ENCODE measurements at regions not wholly inside any gene's neighbourhood (a gene's known extent, or its start where the extent isn't known, plus 50 kb on each side); places are given as distances from the start of the nearest gene placed in this dataset.

DNA sequence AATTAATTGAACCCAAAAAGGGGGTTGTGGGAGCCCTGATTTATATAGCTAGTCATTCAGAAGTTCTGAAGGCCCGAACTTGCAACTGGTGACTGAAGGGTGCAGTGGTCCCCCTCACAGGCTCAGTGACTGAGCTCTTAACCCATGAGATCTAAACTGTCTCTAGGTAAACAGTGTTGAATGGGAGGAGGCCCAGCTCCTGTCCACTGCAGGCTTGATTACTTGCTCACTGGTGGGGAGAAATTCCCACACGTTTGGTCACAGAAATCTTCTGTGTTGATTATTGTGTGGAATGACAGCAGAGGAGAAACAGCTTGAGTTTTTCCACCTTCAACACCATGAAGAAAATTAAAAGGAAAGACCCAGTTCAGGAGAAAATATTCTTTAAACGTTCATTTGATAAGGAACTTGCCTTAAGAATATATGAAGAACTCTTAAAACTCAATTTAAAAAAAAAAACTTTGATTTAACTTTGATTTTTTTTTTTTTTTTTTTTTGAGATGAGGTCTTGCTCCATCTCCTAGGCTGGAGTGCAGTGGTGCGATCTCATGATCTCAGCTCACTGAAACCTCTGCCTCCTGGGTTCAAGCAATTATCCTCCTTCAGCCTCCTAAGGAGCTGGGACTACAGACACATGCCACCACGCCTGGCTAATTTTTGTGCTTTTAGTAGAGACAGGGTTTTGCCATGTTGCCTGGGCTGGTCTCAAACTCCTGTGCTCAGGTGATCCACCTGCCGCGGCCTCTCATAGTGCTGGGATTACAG, 249.3 kb downstream of the UQCRFS1 start:
- TF ChIP-seq, protein P1, sequence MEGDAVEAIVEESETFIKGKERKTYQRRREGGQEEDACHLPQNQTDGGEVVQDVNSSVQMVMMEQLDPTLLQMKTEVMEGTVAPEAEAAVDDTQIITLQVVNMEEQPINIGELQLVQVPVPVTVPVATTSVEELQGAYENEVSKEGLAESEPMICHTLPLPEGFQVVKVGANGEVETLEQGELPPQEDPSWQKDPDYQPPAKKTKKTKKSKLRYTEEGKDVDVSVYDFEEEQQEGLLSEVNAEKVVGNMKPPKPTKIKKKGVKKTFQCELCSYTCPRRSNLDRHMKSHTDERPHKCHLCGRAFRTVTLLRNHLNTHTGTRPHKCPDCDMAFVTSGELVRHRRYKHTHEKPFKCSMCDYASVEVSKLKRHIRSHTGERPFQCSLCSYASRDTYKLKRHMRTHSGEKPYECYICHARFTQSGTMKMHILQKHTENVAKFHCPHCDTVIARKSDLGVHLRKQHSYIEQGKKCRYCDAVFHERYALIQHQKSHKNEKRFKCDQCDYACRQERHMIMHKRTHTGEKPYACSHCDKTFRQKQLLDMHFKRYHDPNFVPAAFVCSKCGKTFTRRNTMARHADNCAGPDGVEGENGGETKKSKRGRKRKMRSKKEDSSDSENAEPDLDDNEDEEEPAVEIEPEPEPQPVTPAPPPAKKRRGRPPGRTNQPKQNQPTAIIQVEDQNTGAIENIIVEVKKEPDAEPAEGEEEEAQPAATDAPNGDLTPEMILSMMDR (IDR thresholded peaks at IDR 0.05) = no peak
- TF ChIP-seq POLR2A (IDR thresholded peaks at IDR 0.05) = no peak
